Endothelial cell (in vitro differentiated cells): ENCODE measurements at regions not wholly inside any gene's neighbourhood (a gene's known extent, or its start where the extent isn't known, plus 50 kb on each side); places are given as distances from the start of the nearest gene placed in this dataset.

Experiments used
- DNase-seq: peaks from one replicate; pipeline ENCODE4 v3.0.0; 2021; ENCODE audit warnings: low spot score
- H3K27ac Mint-ChIP-seq: one replicate; pipeline ENCODE4 v1.8.0; 2021; ENCODE audit warnings: mixed read lengths, inconsistent platforms; ENCODE audit not compliant: unreplicated experiment
- H3K27me3 Mint-ChIP-seq: one replicate; pipeline ENCODE4 v1.8.0; 2021; ENCODE audit warnings: mild to moderate bottlenecking, moderate library complexity, mixed read lengths, inconsistent platforms; ENCODE audit not compliant: unreplicated experiment
- H3K36me3 Mint-ChIP-seq: one replicate; pipeline ENCODE4 v1.8.0; 2021; ENCODE audit warnings: mild to moderate bottlenecking, low read depth, mixed read lengths, inconsistent platforms; ENCODE audit not compliant: unreplicated experiment
- H3K4me1 Mint-ChIP-seq: one replicate; pipeline ENCODE4 v1.8.0; 2021; ENCODE audit warnings: mild to moderate bottlenecking, mixed read lengths, inconsistent platforms; ENCODE audit not compliant: unreplicated experiment
- H3K4me3 Mint-ChIP-seq: one replicate; pipeline ENCODE4 v1.8.0; 2021; ENCODE audit warnings: mild to moderate bottlenecking, mixed read lengths, inconsistent platforms; ENCODE audit not compliant: unreplicated experiment
- H3K9me3 Mint-ChIP-seq: one replicate; pipeline ENCODE4 v1.8.0; 2021; ENCODE audit warnings: mixed read lengths, inconsistent platforms; ENCODE audit not compliant: unreplicated experiment
- CTCF ChIP-seq: fragments of 200-600 bp; sonication (generic); IDR thresholded peaks from one replicate; pipeline ENCODE4 v1.5.0; 2021; ENCODE audit warnings: antibody characterized with exemption; ENCODE audit not compliant: unreplicated experiment

- Mint-ChIP-seq H3K36me3 (no peaks in the 10 kb centered on the region), H3K4me1 (no peaks in the 10 kb centered on the region), H3K9me3 (peaks cover 9% of the 10 kb centered on the region), H3K4me3 (no peak overlapping the region), H3K27ac (no peak overlapping the region), H3K27me3 (peaks cover 2% of the 10 kb centered on the region)
- no peak for DNase-seq
- TF ChIP-seq CTCF, result no peak
Observed at GRCh38 chr9:117906763-117907162, 202.6 kb downstream of the TLR4 start.

- no peaks in the 10 kb centered on the region for H3K4me1 Mint-ChIP-seq
- H3K27ac Mint-ChIP-seq, result no peak overlapping the region
- H3K9me3 Mint-ChIP-seq, result peaks cover 9% of the 10 kb centered on the region
Observed at GRCh38 chr9:117907420-117907819, 203.2 kb downstream of the TLR4 start.

GRCh38 chr9:117916291-117916690 is 212.1 kb downstream of the TLR4 start:
- Mint-ChIP-seq H3K36me3 (no peaks in the 10 kb centered on the region), H3K4me1 (no peaks in the 10 kb centered on the region), H3K9me3 (peaks cover under 1% of the 10 kb centered on the region), H3K27me3 (no peaks in the 10 kb centered on the region), H3K4me3 (no peak overlapping the region), H3K27ac (no peak overlapping the region)
- DNase-seq, result no peak
- TF ChIP-seq CTCF, result no peak

More at GRCh38 chr9:117907420-117907819, 203.2 kb downstream of the TLR4 start:
- peaks cover 2% of the 10 kb centered on the region for H3K27me3 Mint-ChIP-seq
- H3K4me3 Mint-ChIP-seq, result no peak overlapping the region
- no peak for TF ChIP-seq CTCF
- no peaks in the 10 kb centered on the region for H3K36me3 Mint-ChIP-seq
- DNase-seq, result no peak

- Mint-ChIP-seq H3K4me1 (no peaks in the 10 kb centered on the region), H3K27ac (no peak overlapping the region), H3K27me3 (no peaks in the 10 kb centered on the region), H3K36me3 (no peaks in the 10 kb centered on the region), H3K9me3 (no peaks in the 10 kb centered on the region), H3K4me3 (no peak overlapping the region)
- DNase-seq, result no peak
- TF ChIP-seq CTCF, result no peak
Observed at GRCh38 chr9:117917873-117918272, 213.7 kb downstream of the TLR4 start.

GRCh38 chr9:117919538-117919937 is 215.3 kb downstream of the TLR4 start:
- Mint-ChIP-seq H3K27me3 (no peaks in the 10 kb centered on the region), H3K9me3 (no peaks in the 10 kb centered on the region), H3K4me1 (no peaks in the 10 kb centered on the region), H3K27ac (no peak overlapping the region), H3K36me3 (no peaks in the 10 kb centered on the region), H3K4me3 (no peak overlapping the region)
- no peak for TF ChIP-seq CTCF
- no peak for DNase-seq
